ENCODE measurements at regions not wholly inside any gene's neighbourhood (a gene's known extent, or its start where the extent isn't known, plus 50 kb on each side); places are given as distances from the start of the nearest gene placed in this dataset.
"Not testable (repeated sequence)": the region's sequence is repeated elsewhere in the genome, so short reads cannot be mapped to it uniquely, and the experiment has no call there.

DNA sequence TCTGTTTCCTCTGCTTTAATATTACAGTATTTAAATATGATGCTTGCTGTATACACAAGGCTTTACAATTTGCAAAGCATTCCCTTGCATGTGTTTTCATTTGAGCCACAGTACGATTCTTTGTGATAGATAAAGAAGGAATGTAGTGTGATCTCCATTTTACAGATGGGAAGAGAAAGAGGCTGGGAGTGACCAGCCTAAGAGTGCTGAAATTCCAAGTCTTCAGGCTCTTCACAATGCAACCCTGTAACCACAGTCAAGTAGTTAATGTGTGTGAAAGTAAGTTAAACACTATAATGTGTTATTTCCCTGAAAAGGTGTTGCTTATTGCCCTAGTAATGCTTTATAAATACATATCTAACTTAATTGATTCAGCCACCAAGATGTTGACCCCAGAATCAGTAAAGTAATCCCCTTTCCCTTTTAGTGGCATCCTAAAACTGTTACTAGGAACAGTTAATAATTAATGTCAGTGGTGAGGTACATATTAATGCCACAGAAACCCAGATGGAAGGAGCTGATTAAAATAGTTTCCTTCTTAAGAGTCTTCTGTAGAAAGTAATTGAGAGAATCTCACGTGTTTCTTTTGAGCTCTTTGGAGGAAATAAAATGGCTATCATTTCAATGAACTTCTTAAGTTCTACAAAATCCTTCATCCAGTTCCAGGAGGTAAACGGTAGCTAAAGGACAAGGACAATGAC, 110.4 kb downstream of the IL12A start:
- Histone ChIP-seq H3K9me3 (no peaks in the 10 kb centered on the region), H3K27me3 (no peaks in the 10 kb centered on the region), H3K27ac (no peak overlapping the region), H3K4me1 (no peaks in the 10 kb centered on the region), H3K4me3 (no peak overlapping the region), H3K36me3 (no peaks in the 10 kb centered on the region)
- no peak for DNase-seq (ENCODE audit: extremely low spot score in 2 of 2)
- intact Hi-C loops (cut with DNase I) = no loop called here
- no peak for TF ChIP-seq POLR2A (IDR thresholded peaks at IDR 0.05)
- TF ChIP-seq, protein P1, sequence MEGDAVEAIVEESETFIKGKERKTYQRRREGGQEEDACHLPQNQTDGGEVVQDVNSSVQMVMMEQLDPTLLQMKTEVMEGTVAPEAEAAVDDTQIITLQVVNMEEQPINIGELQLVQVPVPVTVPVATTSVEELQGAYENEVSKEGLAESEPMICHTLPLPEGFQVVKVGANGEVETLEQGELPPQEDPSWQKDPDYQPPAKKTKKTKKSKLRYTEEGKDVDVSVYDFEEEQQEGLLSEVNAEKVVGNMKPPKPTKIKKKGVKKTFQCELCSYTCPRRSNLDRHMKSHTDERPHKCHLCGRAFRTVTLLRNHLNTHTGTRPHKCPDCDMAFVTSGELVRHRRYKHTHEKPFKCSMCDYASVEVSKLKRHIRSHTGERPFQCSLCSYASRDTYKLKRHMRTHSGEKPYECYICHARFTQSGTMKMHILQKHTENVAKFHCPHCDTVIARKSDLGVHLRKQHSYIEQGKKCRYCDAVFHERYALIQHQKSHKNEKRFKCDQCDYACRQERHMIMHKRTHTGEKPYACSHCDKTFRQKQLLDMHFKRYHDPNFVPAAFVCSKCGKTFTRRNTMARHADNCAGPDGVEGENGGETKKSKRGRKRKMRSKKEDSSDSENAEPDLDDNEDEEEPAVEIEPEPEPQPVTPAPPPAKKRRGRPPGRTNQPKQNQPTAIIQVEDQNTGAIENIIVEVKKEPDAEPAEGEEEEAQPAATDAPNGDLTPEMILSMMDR (IDR thresholded peaks at IDR 0.05) = no peak
- no peak for TF ChIP-seq POLR2AphosphoS5 (IDR thresholded peaks at IDR 0.05; ENCODE audit: insufficient read depth in 1 of 2, low read depth in 1 of 2)

DNA sequence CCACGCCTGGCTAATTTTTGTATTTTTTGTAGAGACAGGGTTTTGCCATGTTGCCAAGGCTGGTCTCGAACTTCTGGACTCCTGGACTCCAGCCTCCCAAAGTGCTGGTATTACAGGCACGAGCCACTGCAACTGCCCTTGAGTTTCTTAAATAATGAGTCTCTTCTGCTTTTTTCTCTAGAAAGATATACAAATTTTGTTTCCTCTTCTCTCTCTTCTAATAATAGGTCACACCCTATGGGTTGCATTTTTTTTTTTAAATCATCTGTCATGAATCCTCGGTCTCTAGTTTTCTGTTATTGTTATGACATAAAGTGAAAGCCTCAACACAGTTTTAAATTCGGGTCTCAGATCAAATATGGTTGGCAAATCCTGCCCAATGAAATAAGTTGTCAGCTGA, 111.2 kb downstream of the IL12A start:
- no peaks in the 10 kb centered on the region for H3K27me3 ChIP-seq

DNA sequence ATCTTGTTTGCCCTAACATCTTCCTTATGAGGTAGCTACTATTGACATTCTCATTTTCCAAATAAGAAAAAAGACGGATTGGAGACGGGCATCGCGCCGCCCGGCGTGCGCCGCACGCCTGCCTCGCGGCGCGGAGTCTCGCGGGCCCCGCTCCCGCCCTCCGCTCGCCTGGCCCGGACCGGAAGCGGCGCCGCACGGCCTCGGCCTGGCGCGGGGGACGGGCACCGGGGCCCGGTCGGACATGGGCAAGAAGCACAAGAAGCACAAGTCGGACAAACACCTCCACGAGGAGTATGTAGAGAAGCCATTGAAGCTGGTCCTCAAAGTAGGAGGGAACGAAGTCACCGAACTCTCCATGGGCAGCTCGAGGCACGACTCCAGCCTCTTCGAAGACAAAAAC, 112.0 kb downstream of the IL12A start:
- no peaks in the 10 kb centered on the region for H3K27me3 ChIP-seq
- H3K9me3 ChIP-seq = no peaks in the 10 kb centered on the region
- DNase-seq (ENCODE audit: extremely low spot score in 2 of 2) = no peak
- H3K4me1 ChIP-seq = no peaks in the 10 kb centered on the region
- intact Hi-C loops (cut with DNase I) = no loop called here
- H3K36me3 ChIP-seq = no peaks in the 10 kb centered on the region
- H3K4me3 ChIP-seq = no peak overlapping the region
- TF ChIP-seq POLR2A (IDR thresholded peaks at IDR 0.05) (no peak), POLR2AphosphoS5 (IDR thresholded peaks at IDR 0.05; ENCODE audit: insufficient read depth in 1 of 2, low read depth in 1 of 2) (no peak)
- TF ChIP-seq, protein P1 (IDR thresholded peaks at IDR 0.05) = no peak
- H3K27ac ChIP-seq = no peak overlapping the region

More for the DNA sequence above, 111.2 kb downstream of the IL12A start:
- H3K9me3 ChIP-seq = no peaks in the 10 kb centered on the region
- H3K4me3 ChIP-seq = no peak overlapping the region
- no peak for DNase-seq (ENCODE audit: extremely low spot score in 2 of 2)
- no peaks in the 10 kb centered on the region for H3K36me3 ChIP-seq
- no peaks in the 10 kb centered on the region for H3K4me1 ChIP-seq
- no peak for TF ChIP-seq POLR2A (IDR thresholded peaks at IDR 0.05)
- TF ChIP-seq, protein P1 (IDR thresholded peaks at IDR 0.05) = no peak
- TF ChIP-seq POLR2AphosphoS5 (IDR thresholded peaks at IDR 0.05; ENCODE audit: insufficient read depth in 1 of 2, low read depth in 1 of 2) = no peak
- intact Hi-C loops (cut with DNase I) = no loop called here
- H3K27ac ChIP-seq = no peak overlapping the region

DNA sequence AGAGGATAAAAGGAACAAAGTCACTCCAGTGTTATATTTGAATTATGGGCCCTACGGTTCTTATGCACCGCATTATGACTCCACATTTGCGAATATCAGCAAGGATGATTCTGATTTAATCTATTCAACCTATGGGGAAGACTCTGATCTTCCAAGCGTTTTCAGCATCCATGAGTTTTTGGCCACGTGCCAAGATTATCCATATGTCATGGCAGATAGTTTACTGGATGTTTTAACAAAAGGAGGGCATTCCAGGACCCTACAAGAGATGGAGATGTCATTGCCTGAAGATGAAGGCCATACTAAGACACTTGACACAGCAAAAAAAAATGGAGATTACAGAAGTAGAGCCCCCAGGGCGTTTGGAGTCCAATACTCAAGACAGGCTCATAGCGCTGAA, 113.4 kb downstream of the IL12A start:
- H3K36me3 ChIP-seq; DNase-seq (ENCODE audit: extremely low spot score in 2 of 2); H3K27ac ChIP-seq; H3K27me3 ChIP-seq; intact Hi-C loops (cut with DNase I); H3K4me3 ChIP-seq; H3K4me1 ChIP-seq; H3K9me3 ChIP-seq: not testable (repeated sequence)

DNA sequence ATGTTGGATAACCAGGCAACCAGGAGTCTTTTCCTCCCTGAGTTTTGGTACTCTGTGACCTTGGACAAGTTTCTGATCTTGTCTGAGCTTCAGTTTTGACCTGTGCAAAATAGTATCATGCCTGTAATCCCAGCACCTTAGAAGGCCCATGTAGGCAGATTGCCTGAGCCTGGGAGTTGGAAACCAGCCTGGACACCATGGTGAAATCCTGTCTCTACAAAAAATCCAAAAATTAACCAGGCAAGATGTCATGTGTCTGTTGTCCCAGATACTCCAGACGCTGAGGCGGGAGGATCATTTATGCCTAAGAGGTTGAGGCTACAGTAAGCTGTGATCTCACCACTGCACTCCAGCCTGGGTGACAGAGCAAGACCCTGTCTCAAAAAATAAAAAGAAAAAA, 114.8 kb downstream of the IL12A start:
- DNase-seq (ENCODE audit: extremely low spot score in 2 of 2) = no peak
- no peak overlapping the region for H3K4me3 ChIP-seq
- intact Hi-C loops (cut with DNase I) = no loop called here
- H3K4me1 ChIP-seq = no peaks in the 10 kb centered on the region
- H3K27me3 ChIP-seq = no peaks in the 10 kb centered on the region
- no peaks in the 10 kb centered on the region for H3K36me3 ChIP-seq
- no peak overlapping the region for H3K27ac ChIP-seq
- no peak for TF ChIP-seq POLR2A (IDR thresholded peaks at IDR 0.05)
- TF ChIP-seq, protein P1 (IDR thresholded peaks at IDR 0.05) = no peak
- H3K9me3 ChIP-seq = no peaks in the 10 kb centered on the region
